A549 (cell line): ENCODE measurements at regions not wholly inside any gene's neighbourhood (a gene's known extent, or its start where the extent isn't known, plus 50 kb on each side); places are given as distances from the start of the nearest gene placed in this dataset.

Experiments
- ATAC-seq, 2 experiments: fragments of 200-7000 bp in 1 of 2; fragments of >200 bp in 1 of 2; cut with Nextera tagmentation in 1 of 2; cut with Tn5 transposase in 1 of 2; 3 replicates each; pipeline versions ENCODE4 v1.8.0 to v1.9.1; 2018 to 2020; ENCODE audit warnings: mild to moderate bottlenecking in 1 of 2, moderate library complexity in 1 of 2
- CTCF ChIA-PET: fragments of 300-600 bp; sonication (Branson Sonifier 250); formaldehyde crosslinking; extraction: SDS; loops from one replicate; lab custom pipeline; 2021; ENCODE audit warnings: antibody characterized with exemption, inconsistent platforms; lab: Yijun Ruan, JAX
- POLR2A ChIA-PET: fragments of 350-600 bp; formaldehyde crosslinking; extraction: SDS; loops from one replicate; lab custom pipeline; 2021; ENCODE audit warnings: antibody characterized with exemption, inconsistent platforms; lab: Yijun Ruan, JAX
- DNase-seq, 2 experiments: peaks; one replicate each; pipeline versions ENCODE4 v3.0.0 to v3.0.0-alpha.2; 2011 to 2016; ENCODE audit warnings: low read depth in 1 of 2, low spot score in 1 of 2
- FAIRE-seq: peaks from 2 replicates; lab custom pipeline; 2011; peaks lifted over from hg19 to GRCh38; lab: Jason Lieb, UNC
- H3K27ac ChIP-seq, 2 experiments: fragments of >200 bp; sonication (Bioruptor Twin); formaldehyde crosslinking; 3 replicates each; pipeline ENCODE4 v1.5.1; 2016 to 2017
- H3K4me1 ChIP-seq: fragments of >200 bp; sonication (Bioruptor Twin); formaldehyde crosslinking; 3 replicates; pipeline ENCODE4 v1.6.1; 2016
- H3K4me2 ChIP-seq: fragments of >200 bp; sonication (Bioruptor Twin); formaldehyde crosslinking; 3 replicates; pipeline ENCODE4 v1.6.1; 2016
- H3K4me3 ChIP-seq: fragments of >200 bp; sonication (Bioruptor Twin); formaldehyde crosslinking; 3 replicates; pipeline ENCODE4 v1.5.1; 2016
- H3K9me3 ChIP-seq: fragments of >200 bp; sonication (Bioruptor Twin); formaldehyde crosslinking; 3 replicates; pipeline ENCODE4 v1.6.1; 2016
- CBX2 ChIP-seq: fragments of 200-600 bp; sonication (generic); IDR thresholded peaks from 2 replicates; pipeline ENCODE4 v1.6.1; 2016; ENCODE audit warnings: low read depth, mild to moderate bottlenecking, borderline replicate concordance
- CEBPB ChIP-seq, 2 experiments: fragments of >200 bp in 1 of 2; sonication (Bioruptor Twin) in 1 of 2; formaldehyde crosslinking in 1 of 2; IDR thresholded peaks; 2 replicates each; pipeline ENCODE4 v1.6.1; 2012 to 2016
- EHF ChIP-seq: fragments of 250-450 bp; sonication (Bioruptor Pico); IDR thresholded peaks from 2 replicates; pipeline ENCODE4 v1.5.0; 2020; ENCODE audit warnings: mild to moderate bottlenecking
- EP300 ChIP-seq, 2 experiments: fragments of >200 bp; sonication (Bioruptor Twin); formaldehyde crosslinking; IDR thresholded peaks; 2 replicates in 1 of 2; 3 replicates in 1 of 2; pipeline ENCODE4 v1.6.1; 2016 to 2017
- ESRRA ChIP-seq: fragments of 150-350 bp; IDR thresholded peaks from 2 replicates; pipeline ENCODE4 v1.6.1; 2014; ENCODE audit warnings: mild to moderate bottlenecking, low read length, borderline replicate concordance
- FOSL2 ChIP-seq, 2 experiments: fragments of 450-650 bp in 1 of 2; fragments of >200 bp in 1 of 2; sonication (Bioruptor Twin) in 1 of 2; formaldehyde crosslinking; IDR thresholded peaks; 2 replicates each; pipeline versions ENCODE4 v1.5.0 to v1.6.1; 2016 to 2020; ENCODE audit warnings: mild to moderate bottlenecking in 1 of 2, moderate library complexity in 1 of 2
- GATA3 ChIP-seq: IDR thresholded peaks from 2 replicates; pipeline ENCODE4 v1.6.1; 2012; ENCODE audit warnings: borderline replicate concordance
- HOXB5 ChIP-seq: fragments of 250-450 bp; sonication (Bioruptor Pico); IDR thresholded peaks from 2 replicates; pipeline ENCODE4 v1.5.0; 2020; ENCODE audit warnings: mild to moderate bottlenecking, moderate library complexity
- JUN ChIP-seq, 2 experiments: fragments of >200 bp; sonication (Bioruptor Twin); formaldehyde crosslinking; IDR thresholded peaks; 2 replicates in 1 of 2; 3 replicates in 1 of 2; pipeline ENCODE4 v1.6.1; 2016 to 2017
- JUNB ChIP-seq: fragments of >200 bp; sonication (Bioruptor Twin); formaldehyde crosslinking; IDR thresholded peaks from 2 replicates; pipeline ENCODE4 v1.6.1; 2016
- NPAS2 ChIP-seq: fragments of 250-450 bp; sonication (Bioruptor Pico); IDR thresholded peaks from 2 replicates; pipeline ENCODE4 v1.8.0; 2022; ENCODE audit warnings: mild to moderate bottlenecking, moderate library complexity, borderline replicate concordance
- RAD21 ChIP-seq, 2 experiments: fragments of >200 bp in 1 of 2; sonication (Bioruptor Twin) in 1 of 2; formaldehyde crosslinking in 1 of 2; IDR thresholded peaks in 1 of 2; conservative IDR thresholded peaks in 1 of 2; 2 replicates in 1 of 2; 3 replicates in 1 of 2; pipeline ENCODE4 v1.6.1; 2012 to 2018; ENCODE audit warnings: inconsistent platforms in 1 of 2
- RFX5 ChIP-seq: fragments of 450-650 bp; IDR thresholded peaks from 2 replicates; pipeline ENCODE4 v1.7.1; 2014; ENCODE audit warnings: antibody characterized with exemption, mild to moderate bottlenecking, moderate library complexity
- RNF2 ChIP-seq: fragments of 200-600 bp; sonication (generic); IDR thresholded peaks from 2 replicates; pipeline ENCODE4 v1.6.1; 2016; ENCODE audit warnings: low read depth, mild to moderate bottlenecking, antibody characterized with exemption, moderate library complexity, borderline replicate concordance
- ZFP36 ChIP-seq: fragments of 450-650 bp; IDR thresholded peaks from 2 replicates; pipeline ENCODE4 v1.6.1; 2014; ENCODE audit warnings: borderline replicate concordance; ENCODE audit not compliant: partially characterized antibody
- WGBS: methylation state at CpG from one replicate; pipeline ENCODE4 v1.1.6; 2017; ENCODE audit errors: missing lambda C conversion rate; 5-methylcytosine and 5-hydroxymethylcytosine counted together
- TF ChIP-seq, protein P1 (sequence below): fragments of 250-450 bp; sonication (Bioruptor Pico); IDR thresholded peaks from 2 replicates; pipeline ENCODE4 v1.5.0; 2021; ENCODE audit warnings: mild to moderate bottlenecking, moderate library complexity, borderline replicate concordance
- TF ChIP-seq, protein P2 (sequence below): IDR thresholded peaks from 2 replicates; pipeline ENCODE4 v1.6.1; 2012; ENCODE audit warnings: low read depth, borderline replicate concordance
- TF ChIP-seq, protein P3 (sequence below): fragments of 200-600 bp; sonication (generic); IDR thresholded peaks from 2 replicates; pipeline ENCODE4 v1.6.1; 2016; ENCODE audit warnings: antibody characterized with exemption, mild to moderate bottlenecking, moderate library complexity

DNA sequence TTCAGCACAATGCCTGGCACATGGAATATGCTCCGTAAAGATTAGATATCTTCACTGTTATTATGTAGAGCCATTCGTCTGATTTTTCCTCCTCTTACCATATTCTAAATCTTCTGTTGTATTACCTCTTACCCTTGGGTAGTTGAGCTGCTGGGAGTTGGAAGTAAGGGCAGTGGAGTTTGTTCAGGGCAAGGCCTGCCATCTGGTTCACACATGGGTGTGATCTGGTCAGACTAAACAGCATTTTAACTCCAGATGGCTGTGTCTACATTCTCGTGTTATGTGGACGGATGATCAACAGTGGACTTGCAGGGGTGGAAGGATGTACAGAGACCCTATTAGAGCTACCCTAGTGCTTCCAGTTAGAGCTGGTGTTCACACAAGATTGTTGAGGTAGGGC, 164.9 kb downstream of the ZIC5 start:
- H3K4me1 ChIP-seq: peaks cover 5% of the 10 kb centered on the region; the same call in 1 of the 3 replicates
- WGBS: 77% methylated on average over 4 of the region's 4 CpGs
- CTCF ChIA-PET: no interaction called here

DNA sequence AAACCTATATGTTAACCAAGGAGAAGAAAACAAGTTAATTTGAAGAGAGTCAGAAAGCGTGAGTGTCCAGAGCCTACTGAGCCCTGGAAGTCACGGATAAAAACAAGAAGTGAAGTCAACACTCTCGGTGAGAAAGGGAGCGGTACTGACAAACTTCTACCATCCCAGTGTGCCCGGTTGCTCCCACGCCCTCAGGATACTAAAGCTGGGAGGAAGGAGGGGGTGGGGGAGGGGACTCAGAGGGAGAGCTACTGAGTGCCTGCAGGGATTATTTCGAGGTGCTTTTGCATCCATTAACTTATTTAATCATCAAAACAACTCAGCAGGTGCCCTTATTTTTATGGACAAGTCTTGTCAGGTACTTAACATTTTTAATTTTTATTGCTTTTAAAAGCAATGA, 166.2 kb downstream of the ZIC5 start:
- no peaks in the 10 kb centered on the region for H3K9me3 ChIP-seq
- CTCF ChIA-PET: interaction anchor here (0.6 kb wide), 1 partner anchor 426 kb away, joined by 3 read pairs; no protein-coding TSS in a partner anchor
- FAIRE-seq (no peak), ATAC-seq (no peak), DNase-seq (no peak)
- TF ChIP-seq RFX5 (no peak), RAD21 (conservative IDR thresholded peaks at IDR 0.05 in 1 of 2, IDR thresholded peaks at IDR 0.05 in 1 of 2) (no peak), CEBPB (IDR thresholded peaks at IDR 0.05) (no peak), CBX2 (no peak)
- TF ChIP-seq, protein P1, sequence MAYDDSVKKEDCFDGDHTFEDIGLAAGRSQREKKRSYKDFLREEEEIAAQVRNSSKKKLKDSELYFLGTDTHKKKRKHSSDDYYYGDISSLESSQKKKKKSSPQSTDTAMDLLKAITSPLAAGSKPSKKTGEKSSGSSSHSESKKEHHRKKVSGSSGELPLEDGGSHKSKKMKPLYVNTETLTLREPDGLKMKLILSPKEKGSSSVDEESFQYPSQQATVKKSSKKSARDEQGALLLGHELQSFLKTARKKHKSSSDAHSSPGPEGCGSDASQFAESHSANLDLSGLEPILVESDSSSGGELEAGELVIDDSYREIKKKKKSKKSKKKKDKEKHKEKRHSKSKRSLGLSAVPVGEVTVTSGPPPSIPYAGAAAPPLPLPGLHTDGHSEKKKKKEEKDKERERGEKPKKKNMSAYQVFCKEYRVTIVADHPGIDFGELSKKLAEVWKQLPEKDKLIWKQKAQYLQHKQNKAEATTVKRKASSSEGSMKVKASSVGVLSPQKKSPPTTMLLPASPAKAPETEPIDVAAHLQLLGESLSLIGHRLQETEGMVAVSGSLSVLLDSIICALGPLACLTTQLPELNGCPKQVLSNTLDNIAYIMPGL (CRISPR knock-in tag): no peak
- no peak overlapping the region for H3K4me2 ChIP-seq
- no peak overlapping the region for H3K27ac ChIP-seq
- no peak overlapping the region for H3K4me3 ChIP-seq
- WGBS: 63% methylated on average over 7 of the region's 7 CpGs
- H3K4me1 ChIP-seq: peaks cover 5% of the 10 kb centered on the region; the same call in 1 of the 3 replicates
- POLR2A ChIA-PET: no interaction called here

More for the DNA sequence above, 164.9 kb downstream of the ZIC5 start:
- Histone ChIP-seq H3K27ac (no peak overlapping the region), H3K4me2 (no peak overlapping the region), H3K4me3 (no peak overlapping the region), H3K9me3 (no peaks in the 10 kb centered on the region)
- ATAC-seq (no peak), DNase-seq (no peak), FAIRE-seq (no peak)
- no peak for TF ChIP-seq EP300 (IDR thresholded peaks at IDR 0.05)
- TF ChIP-seq RNF2: no peak
- TF ChIP-seq JUNB: no peak
- no peak for TF ChIP-seq HOXB5 (CRISPR knock-in tag)
- TF ChIP-seq GATA3: no peak
- no peak for TF ChIP-seq FOSL2 (IDR thresholded peaks at IDR 0.05)
- no peak for TF ChIP-seq FOSL2 (CRISPR knock-in tag; IDR thresholded peaks at IDR 0.05)
- TF ChIP-seq, protein P2, sequence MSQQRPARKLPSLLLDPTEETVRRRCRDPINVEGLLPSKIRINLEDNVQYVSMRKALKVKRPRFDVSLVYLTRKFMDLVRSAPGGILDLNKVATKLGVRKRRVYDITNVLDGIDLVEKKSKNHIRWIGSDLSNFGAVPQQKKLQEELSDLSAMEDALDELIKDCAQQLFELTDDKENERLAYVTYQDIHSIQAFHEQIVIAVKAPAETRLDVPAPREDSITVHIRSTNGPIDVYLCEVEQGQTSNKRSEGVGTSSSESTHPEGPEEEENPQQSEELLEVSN: no peak
- TF ChIP-seq, protein P3, sequence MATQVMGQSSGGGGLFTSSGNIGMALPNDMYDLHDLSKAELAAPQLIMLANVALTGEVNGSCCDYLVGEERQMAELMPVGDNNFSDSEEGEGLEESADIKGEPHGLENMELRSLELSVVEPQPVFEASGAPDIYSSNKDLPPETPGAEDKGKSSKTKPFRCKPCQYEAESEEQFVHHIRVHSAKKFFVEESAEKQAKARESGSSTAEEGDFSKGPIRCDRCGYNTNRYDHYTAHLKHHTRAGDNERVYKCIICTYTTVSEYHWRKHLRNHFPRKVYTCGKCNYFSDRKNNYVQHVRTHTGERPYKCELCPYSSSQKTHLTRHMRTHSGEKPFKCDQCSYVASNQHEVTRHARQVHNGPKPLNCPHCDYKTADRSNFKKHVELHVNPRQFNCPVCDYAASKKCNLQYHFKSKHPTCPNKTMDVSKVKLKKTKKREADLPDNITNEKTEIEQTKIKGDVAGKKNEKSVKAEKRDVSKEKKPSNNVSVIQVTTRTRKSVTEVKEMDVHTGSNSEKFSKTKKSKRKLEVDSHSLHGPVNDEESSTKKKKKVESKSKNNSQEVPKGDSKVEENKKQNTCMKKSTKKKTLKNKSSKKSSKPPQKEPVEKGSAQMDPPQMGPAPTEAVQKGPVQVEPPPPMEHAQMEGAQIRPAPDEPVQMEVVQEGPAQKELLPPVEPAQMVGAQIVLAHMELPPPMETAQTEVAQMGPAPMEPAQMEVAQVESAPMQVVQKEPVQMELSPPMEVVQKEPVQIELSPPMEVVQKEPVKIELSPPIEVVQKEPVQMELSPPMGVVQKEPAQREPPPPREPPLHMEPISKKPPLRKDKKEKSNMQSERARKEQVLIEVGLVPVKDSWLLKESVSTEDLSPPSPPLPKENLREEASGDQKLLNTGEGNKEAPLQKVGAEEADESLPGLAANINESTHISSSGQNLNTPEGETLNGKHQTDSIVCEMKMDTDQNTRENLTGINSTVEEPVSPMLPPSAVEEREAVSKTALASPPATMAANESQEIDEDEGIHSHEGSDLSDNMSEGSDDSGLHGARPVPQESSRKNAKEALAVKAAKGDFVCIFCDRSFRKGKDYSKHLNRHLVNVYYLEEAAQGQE: no peak
- TF ChIP-seq CEBPB (IDR thresholded peaks at IDR 0.05): no peak
- no peak for TF ChIP-seq NPAS2 (CRISPR knock-in tag)
- TF ChIP-seq ZFP36: no peak
- no peak for TF ChIP-seq JUN (IDR thresholded peaks at IDR 0.05)
- no peak for TF ChIP-seq EHF (CRISPR knock-in tag)
- no peak for TF ChIP-seq ESRRA
- POLR2A ChIA-PET: no interaction called here
